ENCODE measurements at regions not wholly inside any gene's neighbourhood (a gene's known extent, or its start where the extent isn't known, plus 50 kb on each side); places are given as distances from the start of the nearest gene placed in this dataset.

GRCh38 chr15:72992841-72993252 is 59.4 kb upstream of the NEO1 start:
- TF ChIP-seq CTCF (conservative IDR thresholded peaks at IDR 0.05): no peak
- H3K27ac ChIP-seq: no peak overlapping the region

- no peak for TF ChIP-seq CTCF (conservative IDR thresholded peaks at IDR 0.05)
- no peak overlapping the region for H3K27ac ChIP-seq
These were observed 61.2 kb upstream of the NEO1 start for GRCh38 chr15:72991026-72991425.

- no peak overlapping the region for H3K27ac ChIP-seq
- no peak for TF ChIP-seq CTCF (conservative IDR thresholded peaks at IDR 0.05)
These were observed 68.3 kb upstream of the NEO1 start for GRCh38 chr15:72983801-72984545.

GRCh38 chr15:72982714-72983113 is 69.5 kb upstream of the NEO1 start:
- no peak for TF ChIP-seq CTCF (conservative IDR thresholded peaks at IDR 0.05)
- no peak overlapping the region for H3K27ac ChIP-seq

GRCh38 chr15:72980661-72981060 is 71.6 kb upstream of the NEO1 start:
- no peak for TF ChIP-seq CTCF (conservative IDR thresholded peaks at IDR 0.05)
- no peak overlapping the region; the same call in 1 of the 2 replicates for H3K27ac ChIP-seq

- H3K27ac ChIP-seq: no peak overlapping the region; the same call in 1 of the 2 replicates
- no peak for TF ChIP-seq CTCF (conservative IDR thresholded peaks at IDR 0.05)
These were observed 72.5 kb upstream of the NEO1 start for GRCh38 chr15:72979791-72980190.

GRCh38 chr15:72979308-72979707 is 73.0 kb upstream of the NEO1 start:
- no peak overlapping the region for H3K27ac ChIP-seq
- no peak for TF ChIP-seq CTCF (conservative IDR thresholded peaks at IDR 0.05)
